GM19467 (cell line): ENCODE measurements at regions not wholly inside any gene's neighbourhood (a gene's known extent, or its start where the extent isn't known, plus 50 kb on each side); places are given as distances from the start of the nearest gene placed in this dataset.
A peak's percentile ranks its signal among the peaks of the same experiment; 100 is the strongest.

ENCODE experiments used
- ATAC-seq: cut with Tn5 transposase; IDR thresholded peaks from one replicate; pipeline ENCODE4 v1.9.1; 2021; ENCODE audit warnings: mild to moderate bottlenecking, moderate library complexity; ENCODE audit not compliant: unreplicated experiment

DNA sequence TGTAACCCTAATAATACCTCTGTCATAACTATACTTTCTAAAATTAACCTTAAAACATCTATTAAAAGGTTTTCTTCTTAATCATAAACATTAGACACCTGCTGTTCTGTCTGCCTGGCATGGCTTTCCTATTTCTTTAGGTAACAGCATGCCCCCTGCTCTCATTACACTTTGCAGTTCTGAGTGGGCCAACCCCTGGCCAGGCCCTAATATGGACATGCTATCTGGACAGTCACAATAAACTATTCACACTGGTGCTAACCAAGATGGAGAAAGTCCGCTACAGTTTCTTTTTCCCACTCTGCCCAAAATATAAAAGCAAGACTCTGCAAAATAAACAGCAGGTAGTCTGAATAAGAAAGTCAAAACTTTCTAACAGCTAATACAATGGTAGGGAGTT, 84.0 kb downstream of the ELAPOR2 start:
- no peak for ATAC-seq

DNA sequence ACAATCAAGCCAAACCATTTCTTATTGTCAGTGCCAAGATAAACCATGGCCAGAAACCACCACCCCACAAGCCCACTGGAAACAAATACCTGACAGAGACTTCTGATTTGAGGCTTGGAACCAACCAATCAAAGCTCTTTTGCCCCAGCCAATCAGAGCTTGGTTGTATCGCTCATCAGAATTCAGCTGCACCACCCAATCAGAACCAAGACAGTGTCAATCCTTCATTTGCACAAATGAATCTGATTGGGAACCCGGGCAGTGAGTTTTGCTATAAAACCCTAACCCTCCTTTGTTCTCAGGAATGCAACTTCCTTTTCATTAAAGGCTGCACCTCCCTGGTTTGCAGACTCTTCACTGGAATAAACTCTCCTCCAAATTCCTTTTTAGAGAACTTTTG, 87.4 kb downstream of the ELAPOR2 start:
- no peak for ATAC-seq

DNA sequence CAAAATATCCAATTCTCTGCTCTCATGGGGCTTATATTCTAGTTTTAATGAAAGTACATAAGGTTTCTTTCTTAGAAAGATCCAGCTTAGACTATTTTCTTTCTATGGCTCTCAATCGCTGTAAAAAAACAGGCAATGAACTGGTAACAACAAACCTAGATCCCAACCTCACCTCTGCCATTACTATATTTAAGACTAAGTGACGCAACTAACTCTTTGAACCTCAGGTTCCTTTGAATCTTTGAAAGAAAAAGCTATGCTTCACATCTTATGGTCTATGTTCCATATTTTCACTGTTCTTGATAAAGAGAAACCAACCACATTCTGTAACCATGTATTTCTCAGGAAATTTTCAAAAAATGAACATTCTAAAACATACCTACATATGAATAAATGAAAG, 88.5 kb downstream of the ELAPOR2 start:
- no peak for ATAC-seq

DNA sequence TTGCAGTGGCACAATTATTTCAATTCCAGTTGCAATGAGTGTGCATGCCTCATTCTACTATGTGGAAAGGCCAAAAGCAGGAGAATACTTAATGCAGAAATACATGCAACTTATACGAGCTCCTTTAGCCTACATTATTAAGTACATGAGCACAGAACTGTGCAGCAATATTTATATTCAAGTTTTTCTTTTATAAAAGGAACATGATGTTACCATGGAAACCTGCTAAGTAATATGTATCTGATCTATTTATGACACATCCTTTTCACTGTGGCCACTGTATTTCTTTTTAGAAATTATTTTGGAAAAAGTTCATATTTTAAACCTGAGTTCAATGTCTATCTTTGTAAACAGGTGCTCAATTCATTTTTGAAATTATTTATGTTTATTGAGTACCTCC, 88.9 kb downstream of the ELAPOR2 start:
- no peak for ATAC-seq

DNA sequence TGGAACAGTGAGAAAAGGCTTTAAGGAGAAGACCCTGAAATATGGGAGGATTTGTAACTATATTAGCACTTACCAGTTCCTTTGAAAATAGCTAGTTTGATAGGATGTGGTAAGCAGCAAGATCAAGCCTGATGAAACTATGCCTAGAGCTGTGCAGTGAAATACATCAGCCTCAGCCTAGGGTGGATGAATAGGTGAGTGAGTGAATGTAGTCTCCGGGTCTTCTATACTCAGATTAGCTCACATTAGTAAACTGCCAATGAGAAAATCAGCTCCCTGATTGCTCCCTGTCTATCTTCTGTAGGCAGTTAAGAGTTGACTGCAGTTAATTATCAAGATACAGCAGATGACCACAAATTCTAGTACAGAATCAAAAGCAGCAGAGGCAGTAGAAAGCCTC, 89.6 kb downstream of the ELAPOR2 start:
- ATAC-seq, result no peak

DNA sequence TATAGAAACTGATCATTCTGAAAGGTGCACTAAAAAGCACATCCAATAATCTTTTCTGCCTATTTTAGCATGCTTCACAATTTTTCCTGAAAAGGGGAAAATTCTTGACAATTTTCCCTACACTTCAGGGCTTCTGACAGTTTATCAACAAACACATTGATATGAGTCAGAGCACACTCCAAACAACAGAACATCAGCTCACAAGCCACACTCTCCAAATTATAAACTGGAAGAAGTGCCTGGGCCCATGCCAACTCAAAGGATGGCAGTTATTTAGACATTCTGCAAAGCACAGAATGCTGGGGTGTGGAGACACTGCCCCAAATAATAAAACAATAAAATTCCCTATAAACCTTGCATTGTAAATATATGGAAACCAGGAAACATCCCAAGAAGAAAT, 90.8 kb downstream of the ELAPOR2 start:
- ATAC-seq, result no peak

DNA sequence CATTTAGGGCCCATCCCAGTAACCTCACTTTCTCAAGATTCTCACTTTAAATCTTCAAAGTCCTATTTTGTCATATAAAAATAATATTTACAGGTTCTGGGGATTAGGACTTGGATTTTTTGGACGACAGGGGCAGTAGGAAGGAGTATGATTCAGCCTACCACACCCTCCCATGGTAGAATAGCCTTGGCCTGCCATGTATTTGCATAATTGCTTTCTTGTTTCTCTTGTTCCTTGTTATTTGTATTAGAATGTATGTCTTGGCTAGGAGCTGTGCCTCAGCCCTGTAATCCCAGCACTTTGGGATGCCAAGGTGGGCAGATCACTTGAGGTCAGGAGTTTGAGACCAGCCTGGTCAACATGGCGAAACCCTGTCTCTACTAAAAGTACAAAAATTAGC, 92.5 kb downstream of the ELAPOR2 start:
- ATAC-seq, result no peak

DNA sequence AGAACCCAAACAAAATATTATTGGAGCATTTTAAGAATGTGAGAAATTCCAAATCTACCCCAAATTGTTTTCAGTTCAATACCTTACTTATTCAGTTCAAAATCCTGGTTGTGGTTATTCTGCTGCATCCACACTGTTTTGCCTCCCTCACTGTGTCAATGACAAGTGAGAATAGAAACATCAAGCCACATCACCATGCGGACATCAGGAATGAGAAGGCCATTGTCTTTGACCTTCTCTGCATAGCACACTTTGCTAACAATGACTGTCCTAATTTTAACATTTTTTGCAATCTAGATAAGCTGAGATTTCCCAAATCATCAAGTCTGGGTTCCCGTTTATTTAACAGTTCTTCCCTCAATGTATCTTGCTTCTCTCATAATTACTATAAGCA, 93.7 kb downstream of the ELAPOR2 start:
- ATAC-seq, result no peak

DNA sequence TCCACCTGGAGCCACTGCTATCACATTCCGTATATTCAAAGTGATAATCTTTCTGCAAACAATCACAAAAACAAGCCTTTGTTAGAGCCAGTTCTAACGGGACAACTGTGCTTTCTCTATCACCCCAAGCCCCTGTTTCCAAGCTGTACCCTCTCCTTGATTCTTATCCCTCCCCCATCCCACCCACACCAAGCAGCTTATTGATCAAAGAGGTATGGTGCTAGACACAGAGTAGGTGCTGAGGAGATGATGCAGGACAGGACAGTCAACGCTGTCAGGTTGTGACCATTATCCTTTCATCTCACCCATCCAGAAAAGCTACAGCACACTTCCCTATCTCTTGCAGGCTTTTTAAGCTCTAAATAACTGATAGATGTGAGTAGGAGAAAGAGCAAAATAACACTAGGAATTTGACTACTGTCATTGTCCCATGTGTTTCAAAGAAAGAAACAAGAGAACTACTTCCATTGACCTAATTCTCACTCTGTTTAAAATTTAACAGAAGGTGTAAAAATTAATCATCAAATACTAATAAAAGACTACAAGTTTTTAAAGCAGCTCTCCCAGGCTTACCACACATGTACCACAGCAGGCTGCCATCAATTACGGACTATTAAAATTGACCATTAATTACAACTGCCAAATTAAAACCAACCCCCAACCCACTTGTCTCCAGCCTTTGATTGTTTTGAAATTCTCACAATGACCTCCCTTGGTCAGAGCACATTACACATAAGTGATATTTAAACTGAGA, 94.3 kb downstream of the ELAPOR2 start:
- ATAC-seq, result no peak

DNA sequence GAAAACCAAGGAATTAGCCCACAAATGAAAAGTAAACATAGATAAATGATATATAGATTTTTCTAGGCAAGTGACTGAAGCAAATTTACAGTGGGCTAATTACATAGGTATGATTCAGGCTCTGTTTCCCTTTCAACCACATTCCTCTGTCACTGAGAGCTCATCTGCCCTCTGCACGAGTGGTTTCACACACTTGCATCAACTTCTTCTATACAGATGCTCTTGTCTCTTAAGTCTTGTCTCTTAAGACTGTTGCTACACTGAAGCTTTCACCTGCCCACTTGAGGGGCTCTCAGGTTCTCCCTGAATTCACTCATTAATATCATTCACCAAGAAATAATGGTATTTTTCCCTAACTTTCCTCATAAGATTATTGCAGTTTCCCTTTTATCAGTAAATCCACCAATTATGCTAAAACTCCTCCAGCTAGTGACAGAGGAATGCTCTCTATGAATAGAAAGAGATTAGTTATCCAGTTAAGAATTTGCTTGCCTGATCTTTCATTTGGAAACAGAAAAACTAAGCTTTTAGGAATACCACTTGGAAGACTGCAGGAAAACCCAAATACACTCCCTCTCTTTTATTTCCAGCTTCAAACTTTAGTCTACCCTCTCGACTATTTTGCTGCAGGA, 95.7 kb downstream of the ELAPOR2 start:
- peak; percentile 74 for ATAC-seq

DNA sequence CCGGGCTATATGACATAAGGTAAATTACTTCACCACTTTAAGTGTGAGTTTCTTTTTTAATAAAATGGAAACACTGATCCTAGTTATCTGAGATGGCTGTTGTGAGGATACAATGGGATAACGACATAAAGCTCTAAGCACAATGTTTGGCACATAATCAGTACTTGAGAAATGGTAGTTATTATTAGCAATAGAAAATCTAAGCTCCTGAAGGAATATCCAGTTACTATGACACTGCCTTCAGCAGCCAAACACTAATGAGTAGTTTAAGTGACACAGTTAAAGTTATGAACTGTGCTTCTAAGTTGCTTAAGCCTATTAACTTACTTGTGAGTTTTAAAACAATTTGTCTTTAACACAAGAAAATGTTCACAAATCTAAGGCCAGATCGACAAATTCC, 96.8 kb downstream of the ELAPOR2 start:
- ATAC-seq, result no peak

DNA sequence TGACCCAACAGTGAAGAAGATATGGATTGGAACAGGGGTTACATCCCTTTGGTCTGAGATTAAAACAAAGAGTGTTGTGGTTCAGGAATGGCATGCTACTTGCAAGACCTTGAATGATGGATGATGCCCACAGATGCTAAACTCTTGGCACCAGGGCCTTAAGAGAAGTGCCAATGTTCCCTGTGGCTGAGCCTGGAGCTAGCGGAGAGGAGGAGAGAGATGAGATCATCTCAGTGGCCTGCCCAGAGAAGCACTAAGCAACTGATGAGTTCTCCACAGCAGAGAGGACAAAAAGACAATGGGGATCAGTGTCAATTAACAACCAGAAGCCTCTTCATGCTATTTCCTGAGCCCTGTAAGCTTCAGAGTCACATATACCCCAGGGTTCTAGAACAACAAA, 97.8 kb downstream of the ELAPOR2 start:
- no peak for ATAC-seq

DNA sequence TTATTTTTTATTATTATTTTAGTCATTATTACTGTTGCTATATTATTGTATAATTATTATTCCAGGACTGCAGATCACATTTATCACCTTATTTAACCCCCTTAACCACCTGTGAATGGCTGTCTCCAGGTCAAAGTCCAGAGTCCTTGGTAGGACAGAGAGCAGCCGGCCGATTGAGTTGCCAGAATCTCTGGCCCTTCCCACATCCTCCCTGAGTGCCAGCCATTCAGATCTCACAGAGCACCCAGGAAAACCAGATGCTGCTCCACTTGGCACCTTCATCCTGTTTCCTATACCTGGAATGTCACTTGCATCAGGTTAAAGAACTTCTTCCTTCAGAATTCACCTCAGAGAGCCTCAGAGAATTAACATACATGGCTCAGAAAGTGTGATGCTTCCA, 101.1 kb downstream of the ELAPOR2 start:
- ATAC-seq, result no peak

DNA sequence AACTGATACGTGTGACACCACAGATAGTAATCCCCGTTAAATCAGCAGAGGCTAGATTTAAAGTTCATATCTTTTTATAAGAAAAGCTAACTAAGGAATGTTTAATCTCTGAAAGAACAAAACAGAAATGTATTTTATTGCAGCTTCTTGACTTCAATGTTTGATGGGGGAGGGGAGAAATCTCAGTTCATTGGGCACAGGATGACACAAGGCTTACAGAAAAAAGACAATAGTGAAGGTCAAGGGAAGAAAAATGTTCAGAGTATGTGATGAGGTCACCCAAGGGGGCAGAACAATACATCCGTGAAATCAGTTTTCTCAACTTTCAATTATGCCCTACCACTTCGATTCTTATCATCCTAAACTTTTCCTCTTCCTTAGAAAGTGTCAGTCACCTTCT, 102.9 kb downstream of the ELAPOR2 start:
- no peak for ATAC-seq

DNA sequence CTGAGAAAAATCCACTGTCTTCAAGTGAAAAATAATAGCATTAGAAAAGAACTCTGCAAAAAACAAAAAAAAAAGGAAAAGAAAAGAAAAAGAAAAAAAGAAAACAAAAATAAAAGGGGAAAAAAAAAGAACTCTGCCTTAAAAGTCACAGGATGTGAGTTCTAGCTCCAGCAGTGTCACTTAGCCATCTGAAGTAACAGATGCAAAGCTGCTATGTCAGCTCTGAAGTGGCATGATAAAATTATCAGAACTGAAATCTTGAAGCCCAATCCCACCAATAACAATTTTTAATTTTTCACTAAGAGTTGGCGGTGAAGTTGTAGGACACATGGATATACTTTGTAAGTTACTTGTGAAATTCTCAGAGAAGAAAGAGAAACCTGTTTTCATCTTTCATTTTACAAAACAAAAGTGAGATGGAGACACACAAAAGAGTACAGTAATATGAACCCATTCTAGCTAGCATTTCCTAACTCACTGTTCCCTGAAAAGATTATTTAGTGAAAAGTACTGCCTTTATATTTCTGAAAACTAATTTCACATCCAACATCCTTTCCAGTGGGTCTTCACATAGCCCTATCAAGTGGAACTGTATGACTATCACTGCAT, 103.5 kb downstream of the ELAPOR2 start:
- no peak for ATAC-seq

DNA sequence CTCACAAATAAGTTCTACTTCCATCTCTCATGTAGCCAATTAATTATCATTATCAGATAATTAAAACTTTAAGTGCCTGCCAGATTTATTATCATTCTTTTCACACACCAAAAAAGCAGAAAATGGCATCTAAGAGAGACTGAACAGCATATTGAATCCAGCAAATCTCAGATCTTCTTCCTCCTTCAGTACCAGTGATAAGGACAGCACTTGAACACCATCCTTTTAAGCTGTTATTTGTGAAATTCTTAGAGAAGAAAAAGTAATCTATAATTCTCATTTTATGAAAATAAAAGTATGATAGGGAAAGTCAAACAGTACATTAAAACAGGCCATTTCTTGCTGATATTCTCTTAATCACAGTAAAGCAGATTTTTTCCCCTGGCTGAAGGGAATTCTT, 104.5 kb downstream of the ELAPOR2 start:
- ATAC-seq, result no peak

DNA sequence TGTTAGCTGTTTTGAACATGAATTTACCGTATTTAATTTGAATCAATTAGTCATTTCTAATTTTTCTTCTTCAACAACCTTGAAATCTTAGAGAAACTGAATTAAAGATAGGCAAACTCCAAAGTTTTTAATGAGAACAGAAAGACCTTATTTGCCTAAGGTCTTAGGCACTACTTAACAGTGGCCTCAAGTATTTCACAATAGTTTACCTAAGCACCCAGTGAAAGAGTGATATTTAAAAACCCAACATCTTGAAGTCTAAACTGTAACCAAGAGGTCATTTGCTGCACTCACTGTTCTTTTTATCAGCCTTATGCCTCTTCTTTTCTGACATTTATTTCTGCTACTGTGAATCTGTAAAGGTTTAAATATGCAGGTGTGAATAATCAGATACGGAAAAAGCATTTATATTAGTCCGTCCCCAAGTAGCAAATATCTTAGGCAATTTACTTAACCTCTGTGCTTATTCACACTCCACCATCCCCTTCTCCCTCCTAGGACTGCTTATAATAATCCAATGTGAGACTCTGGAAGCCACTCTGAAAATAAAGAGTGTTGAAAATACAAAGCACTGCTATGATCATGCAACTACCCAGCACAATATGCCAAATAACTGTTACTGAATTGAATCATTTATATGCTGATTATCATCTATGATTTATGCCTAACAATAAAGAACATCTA, 105.7 kb downstream of the ELAPOR2 start:
- ATAC-seq, result no peak

DNA sequence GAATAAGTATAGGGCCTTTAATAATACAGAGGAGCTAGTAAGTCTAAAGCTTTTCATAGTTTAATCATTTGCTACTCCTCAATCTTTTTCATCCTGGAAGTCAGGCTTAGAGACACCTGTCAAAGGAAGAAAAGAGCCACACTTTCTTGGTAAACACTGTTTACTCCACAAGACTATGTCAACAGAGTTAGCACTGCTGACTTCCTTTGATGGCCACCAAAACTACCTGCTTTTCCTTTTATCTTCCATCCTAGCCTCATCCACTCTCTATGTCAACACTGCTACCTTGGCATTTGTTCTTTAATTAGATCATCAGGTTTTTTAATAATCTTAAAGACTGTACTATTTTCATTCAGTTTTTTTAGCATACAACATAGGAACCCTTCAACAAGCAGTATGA, 106.2 kb downstream of the ELAPOR2 start:
- no peak for ATAC-seq

DNA sequence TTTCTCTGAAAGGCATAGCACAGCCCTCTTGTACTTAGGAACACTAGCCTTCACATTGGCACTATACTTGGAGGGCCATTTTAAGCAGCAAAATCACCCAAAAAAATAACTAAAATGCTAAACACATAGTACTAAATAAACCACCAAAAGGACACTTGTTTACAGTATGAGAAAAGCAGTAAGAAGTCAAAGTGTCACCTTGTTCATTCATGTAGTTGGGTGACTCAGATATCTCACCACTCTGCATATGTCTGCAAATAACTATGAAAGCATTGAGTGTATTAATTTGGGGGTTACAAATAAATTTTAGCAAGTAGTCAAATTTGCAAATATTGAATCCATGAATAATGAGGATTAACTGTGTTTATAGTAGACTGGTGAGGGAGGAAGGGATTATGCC, 107.6 kb downstream of the ELAPOR2 start:
- no peak for ATAC-seq

DNA sequence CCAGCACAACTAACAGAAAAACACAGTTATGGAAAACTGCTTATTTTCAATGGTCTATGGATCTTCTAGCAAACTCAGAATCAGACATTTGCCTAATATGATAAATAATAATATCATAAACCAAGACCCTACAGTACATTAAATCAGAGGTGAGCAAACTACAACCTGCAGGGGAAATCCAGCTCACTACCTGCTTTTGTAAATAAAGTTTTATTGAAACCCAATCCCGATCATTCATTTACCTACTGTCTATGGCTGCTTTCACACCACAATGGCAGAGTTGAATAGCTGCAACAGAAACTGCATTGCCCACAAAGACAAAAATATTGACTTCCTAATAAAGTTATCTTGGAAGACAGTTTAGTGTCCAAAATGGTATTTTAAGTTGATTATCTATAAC, 108.5 kb downstream of the ELAPOR2 start:
- ATAC-seq, result no peak

DNA sequence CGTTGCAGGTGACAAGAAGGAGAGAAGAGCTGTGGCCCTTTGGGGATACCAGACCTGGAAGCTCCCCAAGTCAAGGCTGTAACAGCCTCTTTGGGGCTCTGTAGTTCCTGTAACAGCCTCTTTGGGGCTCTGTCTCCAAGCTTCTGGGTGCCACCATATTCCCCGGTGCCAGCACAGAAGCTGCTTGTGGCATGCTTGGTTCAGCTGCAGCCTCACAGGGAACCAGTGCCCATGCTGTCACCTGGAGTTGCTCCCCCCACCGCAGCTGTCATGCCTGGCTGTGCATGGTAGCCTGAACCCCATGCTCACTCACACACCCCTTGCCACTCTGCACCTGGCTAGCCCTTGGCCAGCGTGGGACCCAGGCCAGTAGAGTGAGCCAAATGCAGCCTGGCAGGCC, 109.1 kb downstream of the ELAPOR2 start:
- no peak for ATAC-seq

DNA sequence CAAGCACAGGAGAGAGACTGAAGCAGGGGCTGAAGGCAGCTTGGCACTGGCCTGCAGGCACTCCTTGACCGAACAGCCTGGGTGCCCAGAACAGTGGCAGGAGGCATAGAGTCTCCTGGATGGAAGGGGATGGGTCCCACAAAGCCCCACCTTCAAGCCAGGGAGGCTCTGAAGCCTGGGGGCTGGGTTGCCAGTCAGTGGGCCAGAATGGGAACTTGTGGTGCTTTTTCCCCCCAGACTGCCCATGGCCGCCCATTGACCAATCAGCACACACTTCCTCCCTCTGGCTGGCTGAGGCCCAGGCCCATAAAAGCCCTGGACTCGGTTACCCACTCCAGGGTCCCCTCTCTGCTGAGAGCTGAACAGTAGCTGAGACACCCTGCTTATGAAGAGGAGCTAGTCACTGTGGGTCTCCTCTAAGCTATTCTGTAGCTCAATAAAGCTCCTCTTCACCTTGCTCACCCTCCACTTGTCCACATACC, 109.6 kb downstream of the ELAPOR2 start:
- ATAC-seq, result no peak
